Vagina (tissue), 2 donors: ENCODE measurements at regions not wholly inside any gene's neighbourhood (a gene's known extent, or its start where the extent isn't known, plus 50 kb on each side); places are given as distances from the start of the nearest gene placed in this dataset.

Source experiments
- CTCF ChIP-seq, 3 experiments: fragments of 450-650 bp in 2 of 3; fragments of 200-600 bp in 1 of 3; sonication (generic) in 1 of 3; IDR thresholded peaks; one replicate each; pipeline ENCODE4 v1.5.1; 2017 to 2019; ENCODE audit warnings: antibody characterized with exemption in 3 of 3, mild to moderate bottlenecking in 2 of 3, moderate library complexity in 2 of 3
- POLR2A ChIP-seq, 2 donors: fragments of 450-650 bp; IDR thresholded peaks; one replicate each; pipeline ENCODE4 v1.6.1; 2017; ENCODE audit warnings: antibody characterized with exemption in 2 of 2, mild to moderate bottlenecking in 2 of 2, moderate library complexity in 2 of 2
- POLR2AphosphoS5 ChIP-seq, 2 donors: sonication (generic); formaldehyde crosslinking; IDR thresholded peaks; one replicate each; pipeline ENCODE4 v1.9.0; 2017; ENCODE audit warnings: antibody characterized with exemption in 2 of 2, mild to moderate bottlenecking in 2 of 2, low read depth in 1 of 2; ENCODE audit not compliant: insufficient read depth in 1 of 2

DNA sequence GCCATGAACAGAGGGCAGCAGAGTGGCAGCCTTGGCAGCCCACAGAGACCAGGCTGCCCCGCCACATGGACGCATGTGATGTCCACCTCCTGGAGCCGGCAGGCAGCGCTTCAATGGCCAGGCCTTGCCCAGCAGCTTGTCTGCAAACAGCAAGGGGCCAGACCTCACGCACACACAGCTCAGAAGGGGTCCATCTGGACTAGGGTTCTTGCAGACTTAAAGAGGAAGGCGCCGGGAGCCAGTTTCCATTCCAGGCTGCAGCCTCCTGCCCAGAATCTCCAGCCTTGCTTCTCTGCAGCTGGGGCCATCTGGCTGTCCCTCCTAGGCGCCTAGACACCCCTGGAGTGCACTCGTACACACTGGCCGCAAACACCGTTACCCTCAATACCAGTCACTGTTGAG lies 91.9 kb upstream of the TMEM45B start:
- no peak for TF ChIP-seq CTCF (IDR thresholded peaks at IDR 0.05)
- TF ChIP-seq POLR2AphosphoS5 (IDR thresholded peaks at IDR 0.05; ENCODE audit: insufficient read depth in 1 of 2, low read depth in 1 of 2): no peak
- TF ChIP-seq POLR2A (IDR thresholded peaks at IDR 0.05): no peak
